GM13977 (cell line): ENCODE measurements at regions not wholly inside any gene's neighbourhood (a gene's known extent, or its start where the extent isn't known, plus 50 kb on each side); places are given as distances from the start of the nearest gene placed in this dataset.
"Not testable (repeated sequence)": the region's sequence is repeated elsewhere in the genome, so short reads cannot be mapped to it uniquely, and the experiment has no call there.

Experiments
- DNase-seq: peaks from one replicate; pipeline ENCODE4 v3.0.0; 2012; ENCODE audit warnings: low spot score
- in situ Hi-C: fragments of 300-500 bp; cut with MboI; formaldehyde crosslinking; loops from one replicate; pipeline ENCODE4 v1.12.0; 2022; ENCODE audit warnings: low sequenced_read_pairs, low pct_unique_long_range_greater_than_20kb, mixed read lengths, inconsistent platforms; ENCODE audit not compliant: unreplicated experiment
- TF ChIP-seq, protein P1 (sequence below): IDR thresholded peaks from 2 replicates; pipeline ENCODE4 v1.5.1; 2012; ENCODE audit warnings: mild to moderate bottlenecking, control low read depth; ENCODE audit not compliant: insufficient read depth; ENCODE audit errors: extremely low read depth, missing control alignments

DNA sequence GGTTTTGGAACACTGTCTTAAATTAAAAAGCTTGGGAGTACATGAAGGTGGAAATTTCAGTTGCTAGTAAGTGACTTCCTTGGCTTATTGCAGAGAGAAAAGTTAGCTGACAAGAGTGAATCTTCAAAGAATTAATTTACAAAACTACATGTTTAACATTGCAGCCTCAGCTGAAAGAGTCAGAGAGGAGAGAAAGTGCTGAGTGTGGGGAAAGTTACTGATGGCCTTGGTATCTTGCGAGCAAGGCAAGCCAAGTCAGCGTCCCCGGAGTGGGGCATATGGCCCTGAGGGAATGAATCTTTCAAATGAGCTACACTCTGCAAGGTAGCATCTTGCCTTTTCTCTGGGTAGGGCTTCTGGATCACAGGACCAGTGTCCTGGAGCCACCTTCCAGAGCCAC is 131.3 kb downstream of the LPIN1 start:
- DNase-seq: no peak
- TF ChIP-seq, protein P1, sequence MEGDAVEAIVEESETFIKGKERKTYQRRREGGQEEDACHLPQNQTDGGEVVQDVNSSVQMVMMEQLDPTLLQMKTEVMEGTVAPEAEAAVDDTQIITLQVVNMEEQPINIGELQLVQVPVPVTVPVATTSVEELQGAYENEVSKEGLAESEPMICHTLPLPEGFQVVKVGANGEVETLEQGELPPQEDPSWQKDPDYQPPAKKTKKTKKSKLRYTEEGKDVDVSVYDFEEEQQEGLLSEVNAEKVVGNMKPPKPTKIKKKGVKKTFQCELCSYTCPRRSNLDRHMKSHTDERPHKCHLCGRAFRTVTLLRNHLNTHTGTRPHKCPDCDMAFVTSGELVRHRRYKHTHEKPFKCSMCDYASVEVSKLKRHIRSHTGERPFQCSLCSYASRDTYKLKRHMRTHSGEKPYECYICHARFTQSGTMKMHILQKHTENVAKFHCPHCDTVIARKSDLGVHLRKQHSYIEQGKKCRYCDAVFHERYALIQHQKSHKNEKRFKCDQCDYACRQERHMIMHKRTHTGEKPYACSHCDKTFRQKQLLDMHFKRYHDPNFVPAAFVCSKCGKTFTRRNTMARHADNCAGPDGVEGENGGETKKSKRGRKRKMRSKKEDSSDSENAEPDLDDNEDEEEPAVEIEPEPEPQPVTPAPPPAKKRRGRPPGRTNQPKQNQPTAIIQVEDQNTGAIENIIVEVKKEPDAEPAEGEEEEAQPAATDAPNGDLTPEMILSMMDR: no peak
- in situ Hi-C loops: no loop called here

DNA sequence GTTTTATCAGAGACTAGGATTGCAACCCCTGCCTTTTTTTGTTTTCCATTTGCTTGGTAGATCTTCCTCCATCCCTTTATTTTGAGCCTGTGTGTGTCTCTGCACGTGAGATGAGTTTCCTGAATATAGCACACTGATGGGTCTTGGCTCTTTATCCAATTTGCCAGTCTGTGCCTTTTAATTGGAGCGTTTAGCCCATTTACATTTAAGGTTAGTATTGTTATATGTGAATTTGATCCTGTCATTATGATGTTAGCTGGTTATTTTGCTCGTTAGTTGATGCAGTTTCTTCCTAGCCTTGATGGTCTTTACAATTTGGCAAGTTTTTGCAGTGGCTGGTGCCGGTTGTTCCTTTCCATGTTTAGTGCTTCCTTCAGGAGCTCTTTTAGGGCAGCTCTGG is 138.8 kb downstream of the LPIN1 start:
- DNase-seq, in situ Hi-C loops: not testable (repeated sequence)

DNA sequence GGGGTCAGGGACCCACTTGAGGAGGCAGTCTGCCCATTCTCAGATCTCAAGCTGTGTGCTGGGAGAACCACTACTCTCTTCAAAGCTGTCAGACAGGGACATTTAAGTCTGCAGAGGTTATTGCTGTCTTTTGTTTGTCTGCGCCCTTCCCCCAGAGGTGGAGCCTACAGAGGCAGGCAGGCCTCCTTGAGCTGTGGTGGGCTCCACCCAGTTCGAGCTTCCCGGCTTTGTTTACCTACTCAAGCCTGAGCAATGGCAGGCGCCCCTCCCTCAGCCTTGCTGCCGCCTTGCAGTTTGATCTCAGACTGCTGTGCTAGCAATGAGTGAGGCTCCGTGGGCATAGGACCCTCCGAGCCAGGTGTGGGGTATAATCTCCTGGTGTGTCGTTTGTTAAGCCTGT is 140.5 kb downstream of the LPIN1 start:
- in situ Hi-C loops, DNase-seq: not testable (repeated sequence)

DNA sequence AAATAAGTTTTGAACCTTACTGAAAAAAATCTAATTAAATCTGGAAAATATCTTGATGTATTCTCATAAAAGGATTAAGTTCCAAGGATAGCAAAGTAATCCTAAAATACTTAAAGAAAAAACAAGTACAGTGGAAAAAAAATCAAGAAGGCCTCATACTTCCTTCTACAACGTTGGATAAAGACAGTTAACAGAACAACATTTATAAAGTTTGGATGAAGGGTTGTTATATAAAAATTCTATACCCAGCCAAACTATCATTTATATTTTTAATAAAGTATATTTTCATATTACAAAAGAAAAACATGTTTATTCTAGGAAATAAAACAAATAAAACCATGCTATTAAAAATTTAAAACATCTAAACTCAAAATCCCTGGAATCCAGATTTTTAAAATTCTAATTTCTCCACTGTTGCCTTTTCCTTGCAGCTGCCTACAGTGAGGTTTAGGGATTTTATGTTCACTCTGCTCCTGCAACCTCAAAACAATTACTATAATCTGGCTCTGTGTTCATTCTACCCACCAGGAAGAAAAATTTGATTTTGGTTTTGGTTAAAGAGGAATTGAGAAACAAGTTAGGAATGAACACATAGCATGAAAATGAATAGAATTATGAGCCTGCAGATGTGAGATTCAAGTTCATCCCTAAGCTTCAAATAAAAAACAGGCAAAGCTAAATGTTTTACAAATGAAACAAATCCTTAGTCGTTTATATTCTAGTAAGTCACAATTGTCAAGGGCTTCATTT is 142.8 kb downstream of the LPIN1 start:
- TF ChIP-seq, protein P1: no peak
- in situ Hi-C loops: no loop called here
- DNase-seq: no peak

DNA sequence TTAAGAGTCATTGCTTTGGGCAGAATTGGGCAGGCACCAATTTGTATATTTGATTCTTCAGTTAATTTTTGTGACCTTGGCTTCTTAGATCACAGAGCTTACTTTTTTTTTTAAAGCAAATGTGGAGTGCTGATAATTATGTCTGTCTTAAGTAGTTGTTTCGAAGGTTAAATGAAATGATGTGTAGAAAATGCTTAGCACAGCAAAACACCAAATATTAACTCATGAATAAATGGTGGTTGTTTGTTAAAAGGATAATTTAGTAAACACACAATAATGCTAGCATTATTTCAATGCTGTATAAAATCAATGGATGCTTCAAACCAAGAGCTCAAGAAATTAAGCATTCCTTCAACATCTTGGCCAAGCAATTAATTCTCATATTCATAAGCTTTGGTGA is 143.4 kb downstream of the LPIN1 start:
- DNase-seq: no peak
- in situ Hi-C loops: no loop called here
- TF ChIP-seq, protein P1: no peak

DNA sequence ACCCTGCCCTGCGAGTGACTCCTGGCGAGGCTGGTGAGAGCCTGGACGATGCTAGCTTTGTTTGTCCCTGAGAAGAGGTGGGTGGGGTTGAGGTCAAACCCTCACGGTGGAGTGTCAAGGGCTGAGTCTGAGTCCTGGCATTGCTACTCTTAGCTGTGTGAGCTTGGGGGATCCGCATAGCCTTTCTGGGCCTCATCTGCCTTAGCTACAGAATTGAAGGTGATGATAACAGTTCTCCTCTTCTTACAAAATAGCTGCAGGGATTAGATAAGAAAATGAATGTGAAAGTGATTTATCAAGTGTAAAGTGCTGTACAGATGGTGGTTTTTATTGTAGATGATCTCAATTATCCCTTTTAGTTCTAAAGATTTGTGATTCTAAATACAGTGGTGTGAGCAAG is 144.6 kb downstream of the LPIN1 start:
- no peak for DNase-seq
- in situ Hi-C loops: no loop called here
- TF ChIP-seq, protein P1: no peak

DNA sequence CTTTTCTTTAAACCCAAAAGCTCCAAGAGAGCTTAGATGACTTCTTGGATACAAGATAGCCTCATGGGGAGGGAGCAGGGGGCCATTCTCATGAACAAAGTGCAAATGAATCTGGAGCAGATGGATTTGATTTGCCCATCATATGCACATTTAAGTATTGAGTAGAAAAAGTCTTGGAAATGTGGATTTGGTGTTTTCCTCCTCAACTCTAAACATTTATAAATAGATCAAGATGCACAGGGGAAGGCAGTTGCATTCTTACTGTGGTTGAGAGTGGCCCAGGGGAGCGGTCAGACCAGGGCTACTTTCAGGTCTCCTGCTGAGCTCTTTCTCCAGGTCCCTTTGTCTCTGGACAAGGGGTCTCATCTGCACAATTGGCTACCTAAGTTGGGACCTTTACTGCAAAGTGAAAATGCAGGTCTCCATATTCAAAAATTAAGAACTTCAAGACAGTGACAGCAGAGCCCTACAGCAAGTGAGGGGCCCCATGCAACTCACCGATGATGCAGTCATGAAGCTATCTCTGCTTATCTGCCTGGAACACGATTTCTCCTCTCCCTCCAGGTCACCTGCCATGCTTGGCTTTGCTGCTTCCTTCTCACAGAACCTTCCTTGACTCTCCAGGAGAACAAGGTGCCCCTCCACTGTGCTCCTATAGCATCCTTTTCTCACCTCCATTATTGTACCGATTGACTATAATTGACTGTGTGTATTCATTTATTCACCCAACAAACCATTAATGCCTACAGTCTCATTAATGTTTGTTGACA is 145.4 kb downstream of the LPIN1 start:
- TF ChIP-seq, protein P1: no peak
- in situ Hi-C loops: no loop called here
- DNase-seq: no peak
